ENCODE measurements at regions not wholly inside any gene's neighbourhood (a gene's known extent, or its start where the extent isn't known, plus 50 kb on each side); places are given as distances from the start of the nearest gene placed in this dataset.
A peak's percentile ranks its signal among the peaks of the same experiment; 100 is the strongest.

- no peak for DNase-seq
Measured at GRCh38 chr7:47724335-47724982, 142.5 kb upstream of the TNS3 start.

DNA sequence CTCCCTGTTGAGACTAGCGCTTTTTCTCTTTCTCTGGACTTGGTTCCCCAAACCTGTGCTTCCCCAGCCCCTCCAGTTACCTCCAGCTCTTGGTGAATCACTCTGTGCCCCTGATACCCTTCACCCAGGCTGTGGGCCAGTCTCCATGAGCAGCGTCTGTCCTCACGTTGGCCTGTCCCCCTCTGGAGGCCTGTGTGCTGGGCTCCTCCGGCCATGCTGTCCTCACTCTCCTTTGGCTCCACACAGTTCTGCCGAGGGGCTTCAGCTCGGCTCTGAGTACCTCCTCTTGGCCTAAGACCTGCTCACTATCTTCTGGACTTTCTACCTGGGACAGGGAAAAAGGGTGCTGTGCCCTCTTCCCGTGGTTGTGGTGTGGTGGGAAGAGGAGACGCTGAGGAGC is 140.2 kb upstream of the TNS3 start:
- DNase-seq, result no peak

- DNase-seq, result no peak
Measured at GRCh38 chr7:47721670-47722069, 139.8 kb upstream of the TNS3 start.

DNA sequence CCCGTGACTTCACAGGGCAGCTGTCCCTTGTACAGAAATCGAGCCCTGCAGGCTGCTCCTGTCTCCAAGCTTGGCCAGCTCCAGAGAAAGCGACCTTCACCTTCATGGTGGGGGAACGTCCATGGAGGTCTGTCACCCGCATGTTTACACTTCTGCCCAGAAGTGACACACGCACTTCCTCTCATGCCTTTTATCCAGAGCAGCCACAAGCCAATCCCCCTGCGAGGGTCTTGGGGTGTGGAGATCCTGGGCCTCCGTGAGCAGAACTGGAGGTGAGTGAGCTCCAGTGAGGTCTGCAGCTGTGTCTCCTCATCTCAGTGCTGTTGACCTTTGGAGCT is 139.0 kb upstream of the TNS3 start:
- DNase-seq, result no peak

DNA sequence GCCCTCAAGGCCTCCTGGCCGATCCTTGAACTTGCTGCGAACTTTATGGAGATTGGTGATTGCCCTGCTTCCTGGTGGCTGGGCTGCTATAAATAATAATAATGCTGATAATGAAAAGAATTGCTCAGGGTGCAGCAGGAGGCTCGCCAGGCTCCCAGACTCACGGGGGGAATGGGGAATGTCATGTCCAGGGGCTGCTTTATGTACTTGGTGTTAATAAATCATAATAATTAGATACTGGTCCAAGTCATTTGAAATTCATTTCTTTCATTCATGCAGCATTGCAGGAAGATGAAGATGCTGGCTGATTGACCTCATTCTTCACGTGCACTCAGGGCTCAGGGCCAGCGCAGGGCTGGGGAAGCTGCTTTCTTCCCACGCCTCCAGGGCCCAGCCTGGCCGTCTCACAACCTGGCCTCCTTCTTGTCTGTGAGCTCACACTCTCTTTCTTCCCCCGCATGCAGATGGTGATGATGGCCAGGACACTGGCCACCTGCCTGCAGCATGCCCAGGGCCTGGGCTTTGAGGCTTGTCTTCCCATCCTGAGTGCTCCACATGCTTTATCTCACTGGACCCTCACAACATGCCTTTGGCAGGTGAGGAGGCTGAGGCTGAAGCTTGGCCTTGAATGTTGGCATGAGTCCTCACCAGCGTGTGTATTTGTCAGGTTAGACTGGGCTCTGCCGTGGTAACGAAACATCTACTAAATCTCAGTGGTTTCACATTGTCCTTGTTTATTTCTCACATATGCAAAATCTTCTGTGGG is 138.4 kb upstream of the TNS3 start:
- DNase-seq, result no peak

GRCh38 chr7:47719675-47720074 is 137.8 kb upstream of the TNS3 start:
- no peak for DNase-seq

- no peak for DNase-seq
Measured at GRCh38 chr7:47715631-47716068, 133.7 kb upstream of the TNS3 start.

- DNase-seq, result no peak
Measured at GRCh38 chr7:47714669-47715607, 133.0 kb upstream of the TNS3 start.

GRCh38 chr7:47713595-47713994 is 131.7 kb upstream of the TNS3 start:
- no peak for DNase-seq

DNA sequence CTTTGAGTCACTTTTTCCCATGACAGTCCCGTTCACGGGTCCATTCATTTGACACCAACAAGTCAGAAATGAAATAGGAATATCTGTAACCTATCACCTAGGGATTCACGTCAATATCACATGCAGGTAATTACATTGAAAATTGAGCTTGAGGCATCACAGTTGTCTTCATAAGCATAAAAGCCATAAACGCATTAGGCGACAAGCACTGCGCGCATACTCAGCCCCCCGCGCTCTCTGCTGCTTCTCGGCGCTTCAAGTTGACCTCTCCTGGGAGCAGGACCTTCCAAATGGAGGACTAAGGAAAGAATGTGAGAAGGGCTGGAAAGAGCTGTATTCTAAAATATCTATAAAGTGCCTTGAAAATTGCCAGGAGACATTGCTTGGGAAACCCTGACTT is 130.5 kb upstream of the TNS3 start:
- no peak for DNase-seq

GRCh38 chr7:47711776-47712175 is 129.9 kb upstream of the TNS3 start:
- DNase-seq, result no peak

GRCh38 chr7:47710201-47710935 is 128.5 kb upstream of the TNS3 start:
- DNase-seq, result no peak

DNA sequence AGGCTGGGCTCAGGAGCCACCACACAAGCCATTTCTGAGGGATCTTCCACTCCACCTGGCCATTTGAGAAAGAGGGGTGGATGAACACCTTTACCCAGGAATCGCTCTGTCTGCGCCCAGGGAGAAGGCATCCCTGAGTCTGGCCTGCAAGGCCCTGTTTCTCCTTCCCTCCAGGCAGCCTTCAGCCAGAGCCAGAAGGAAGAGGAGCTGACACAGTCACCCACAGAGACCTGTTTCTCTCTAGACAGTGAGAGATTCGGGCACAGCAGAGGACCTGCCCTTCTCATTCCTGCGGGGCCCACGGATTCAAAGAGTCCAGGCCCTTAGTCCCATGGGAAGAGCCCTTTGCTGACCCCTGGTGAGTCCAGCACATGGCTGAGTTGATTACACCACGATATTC is 127.5 kb upstream of the TNS3 start:
- DNase-seq, result no peak

- no peak for DNase-seq
Measured at GRCh38 chr7:47709051-47709450, 127.1 kb upstream of the TNS3 start.

- DNase-seq, result no peak
Measured at GRCh38 chr7:47707583-47707982, 125.7 kb upstream of the TNS3 start.

GRCh38 chr7:47704936-47705335 is 123.0 kb upstream of the TNS3 start:
- DNase-seq, result no peak

DNA sequence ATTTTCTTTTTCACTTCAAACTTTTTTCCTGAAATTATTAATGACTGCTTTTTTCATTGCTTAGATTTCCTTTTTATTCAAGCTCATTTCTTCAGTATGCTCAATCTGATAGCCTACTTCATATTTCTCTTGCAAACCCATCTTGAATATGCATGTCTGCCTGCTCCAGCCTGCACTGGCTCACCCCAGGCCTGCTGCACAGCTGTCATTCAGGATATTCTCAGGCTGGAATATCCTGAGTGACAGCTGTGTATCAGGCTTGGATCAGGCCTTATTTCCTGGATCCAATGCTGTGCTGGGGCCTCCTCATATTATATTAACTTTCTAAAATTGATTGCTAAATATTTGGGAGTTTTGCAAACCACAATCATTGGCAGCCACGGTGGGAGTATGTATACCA is 120.2 kb upstream of the TNS3 start:
- DNase-seq, result no peak

DNA sequence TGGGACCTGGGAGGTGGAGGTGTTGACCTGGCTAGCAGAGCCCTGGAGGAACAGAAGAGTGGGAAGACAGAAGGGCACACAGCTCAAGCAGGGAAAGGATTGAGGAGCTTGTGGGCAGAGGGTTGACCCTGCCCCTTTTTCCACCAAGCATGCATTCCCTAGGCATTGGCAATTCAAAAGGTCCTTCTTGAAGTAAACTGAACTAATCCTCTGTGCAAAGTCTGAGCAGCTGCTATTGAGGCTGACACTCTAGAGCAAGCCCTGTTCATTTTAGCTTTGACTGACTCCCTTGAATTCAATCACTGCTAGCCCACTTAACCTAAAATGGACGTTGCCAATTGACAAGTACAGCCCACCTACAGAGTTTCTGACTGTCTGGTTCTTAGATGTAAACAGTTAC is 116.5 kb upstream of the TNS3 start:
- no peak for DNase-seq

- DNase-seq, result peak; percentile 1
Measured at GRCh38 chr7:47697543-47697942, 115.6 kb upstream of the TNS3 start.

DNA sequence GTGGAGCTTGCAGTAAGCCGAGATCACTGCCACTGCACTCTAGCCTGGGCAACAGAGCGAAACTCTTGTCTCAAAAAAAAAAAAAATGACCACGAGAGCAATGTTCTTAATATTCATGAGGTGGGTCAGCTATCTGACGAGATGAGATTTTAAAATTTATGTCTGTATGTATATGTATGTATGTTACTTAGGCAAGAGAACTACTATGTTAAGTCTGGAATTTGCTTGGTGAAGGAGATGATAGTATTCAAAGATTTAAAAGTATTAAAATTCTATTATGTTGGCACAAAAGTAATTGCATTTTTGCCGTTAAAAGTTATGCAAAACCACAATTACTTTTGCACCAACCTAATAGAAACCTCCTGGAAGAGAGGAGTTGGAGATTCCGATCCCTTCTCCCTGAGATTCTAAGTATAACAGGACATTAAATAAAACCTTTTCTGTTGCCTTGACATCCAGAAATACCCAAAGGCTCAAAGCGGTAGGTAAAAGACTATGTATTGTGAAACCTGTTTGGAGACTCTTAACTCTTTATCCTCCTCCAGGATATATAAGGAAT is 114.3 kb upstream of the TNS3 start:
- no peak for DNase-seq

DNA sequence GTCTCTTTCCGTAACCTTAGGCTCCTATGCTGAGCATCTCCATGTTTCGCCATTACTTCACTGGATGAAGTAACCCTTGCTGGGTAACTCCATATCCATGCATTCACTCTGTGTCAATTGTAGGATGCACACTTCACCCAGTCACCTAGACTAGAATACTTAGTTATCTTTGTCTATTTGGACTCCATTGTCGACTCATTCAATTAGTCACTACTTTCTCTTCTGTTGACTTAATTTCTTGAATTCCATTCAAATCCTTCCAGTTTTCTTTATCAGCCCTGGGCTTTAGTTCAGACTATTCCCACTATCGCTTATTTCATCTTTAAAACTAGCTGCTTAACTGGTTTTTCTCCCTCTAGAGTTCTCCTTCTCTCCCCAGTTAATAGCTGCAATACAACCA is 111.3 kb upstream of the TNS3 start:
- DNase-seq, result no peak

DNA sequence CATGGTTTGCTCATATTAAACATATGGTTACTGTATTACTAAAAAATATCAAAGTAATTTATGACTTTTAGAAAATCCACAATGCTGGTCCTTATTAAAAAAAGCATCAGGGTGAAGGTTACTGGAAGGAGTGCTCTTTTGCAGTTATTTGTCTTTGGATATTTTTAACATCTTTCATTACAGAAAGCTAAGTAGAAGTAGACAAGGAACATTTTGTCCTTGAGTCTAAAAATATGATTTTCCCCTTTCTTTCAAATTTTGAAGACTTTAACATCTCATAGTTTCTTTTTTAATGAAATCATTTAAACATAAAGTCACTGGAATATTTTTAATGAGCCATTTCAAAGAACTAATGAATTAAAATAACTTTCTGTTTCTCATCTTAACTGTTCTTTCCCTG is 110.1 kb upstream of the TNS3 start:
- DNase-seq, result no peak
